Kidney (tissue), 13 donors: ENCODE measurements at regions not wholly inside any gene's neighbourhood (a gene's known extent, or its start where the extent isn't known, plus 50 kb on each side); places are given as distances from the start of the nearest gene placed in this dataset.

Source experiments
- DNase-seq, 5 donors: peaks; one replicate each; pipeline ENCODE4 v3.0.0-alpha.2; 2013 to 2020
- FAIRE-seq: peaks from 2 replicates; lab custom pipeline; 2012; peaks lifted over from hg19 to GRCh38; lab: Jason Lieb, UNC
- H3K27ac ChIP-seq, 2 donors: one replicate each; pipeline ENCODE4 v1.7.0; 2013; ENCODE audit warnings: low read depth in 2 of 2, low read length in 2 of 2, inconsistent platforms in 1 of 2
- H3K27me3 ChIP-seq: one replicate; pipeline ENCODE4 v1.7.1; 2013; ENCODE audit warnings: low read length, inconsistent platforms; ENCODE audit not compliant: control insufficient read depth, insufficient read depth
- H3K36me3 ChIP-seq, 3 donors: one replicate each; pipeline versions ENCODE4 v1.7.0 to v1.7.1; 2013; ENCODE audit warnings: low read length in 3 of 3, control low read depth in 1 of 3, inconsistent platforms in 1 of 3; ENCODE audit not compliant: insufficient read depth in 3 of 3, control insufficient read depth in 2 of 3
- H3K4me1 ChIP-seq, 3 donors: one replicate each; pipeline versions ENCODE4 v1.7.0 to v1.7.1; 2013; ENCODE audit warnings: low read length in 3 of 3, inconsistent platforms in 1 of 3, low read depth in 1 of 3; ENCODE audit not compliant: control insufficient read depth in 2 of 3, insufficient read depth in 2 of 3
- H3K4me3 ChIP-seq, 3 donors: one replicate each; pipeline versions ENCODE4 v1.7.0 to v1.8.1; 2013; ENCODE audit warnings: low read length in 3 of 3, control low read depth in 1 of 3, inconsistent platforms in 1 of 3
- H3K9ac ChIP-seq, 3 donors: one replicate each; pipeline versions ENCODE4 v1.7.0 to v1.7.1; 2013; ENCODE audit warnings: low read length in 3 of 3, control low read depth in 1 of 3, inconsistent platforms in 1 of 3
- H3K9me3 ChIP-seq, 3 donors: one replicate each; pipeline versions ENCODE4 v1.7.0 to v1.7.1; 2013; ENCODE audit warnings: low read length in 3 of 3, control low read depth in 1 of 3, inconsistent platforms in 1 of 3; ENCODE audit not compliant: control insufficient read depth in 2 of 3, insufficient read depth in 1 of 3
- intact Hi-C: fragments of 100-400 bp; cut with DNase I; formaldehyde crosslinking; loops from one replicate; pipeline ENCODE4 v1.11.1; 2022
- TF ChIP-seq, protein P1 (sequence below): IDR thresholded peaks from 3 replicates; pipeline ENCODE4 v1.5.1; 2012; ENCODE audit warnings: mild to moderate bottlenecking, moderate library complexity, borderline replicate concordance; ENCODE audit not compliant: insufficient read depth; ENCODE audit errors: extremely low read depth
- donor health status: control.
- donor health status: control.
- donor health status: control.
- donor health status: control.
- donor health status: control.
- donor health status: DM: yes; HTN: yes; CAD: no.
- donor health status: Normal renal cell carcinoma (clear cell type).

DNA sequence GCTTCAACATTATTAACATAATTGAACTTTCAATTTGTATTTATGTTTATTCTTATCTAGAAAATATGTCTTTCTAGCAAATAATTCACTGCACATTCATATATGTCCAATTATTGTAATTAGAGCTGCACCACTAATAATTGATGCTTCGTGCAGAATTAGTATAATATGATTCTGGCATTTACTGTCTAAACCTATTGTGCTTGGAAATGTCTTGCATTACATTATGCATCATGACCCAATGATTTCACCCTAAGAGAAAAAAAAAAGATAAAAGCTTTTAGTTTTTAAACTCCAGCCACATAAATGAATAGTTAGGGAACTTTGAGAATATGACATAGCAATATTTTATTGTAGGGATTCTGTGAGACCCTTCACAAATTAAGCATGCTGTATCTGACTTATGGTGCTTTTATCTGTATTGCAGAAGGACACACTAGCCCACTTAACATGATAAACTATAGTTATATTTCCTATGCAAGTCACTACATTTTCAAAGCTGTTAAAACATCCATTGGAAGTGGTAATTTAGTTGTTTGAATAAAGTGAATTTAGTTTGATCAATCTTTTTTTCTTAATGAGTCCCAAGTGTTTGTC lies 1609.1 kb downstream of the REEP3 start:
- Histone ChIP-seq H3K27ac (no peak overlapping the region), H3K4me1 (no peaks in the 10 kb centered on the region), H3K9ac (no peak overlapping the region), H3K36me3 (no peaks in the 10 kb centered on the region), H3K9me3 (no peaks in the 10 kb centered on the region), H3K4me3 (no peak overlapping the region), H3K27me3 (no peaks in the 10 kb centered on the region)
- intact Hi-C loops = no loop called here
- DNase-seq (no peak), FAIRE-seq (no peak)
- TF ChIP-seq, protein P1, sequence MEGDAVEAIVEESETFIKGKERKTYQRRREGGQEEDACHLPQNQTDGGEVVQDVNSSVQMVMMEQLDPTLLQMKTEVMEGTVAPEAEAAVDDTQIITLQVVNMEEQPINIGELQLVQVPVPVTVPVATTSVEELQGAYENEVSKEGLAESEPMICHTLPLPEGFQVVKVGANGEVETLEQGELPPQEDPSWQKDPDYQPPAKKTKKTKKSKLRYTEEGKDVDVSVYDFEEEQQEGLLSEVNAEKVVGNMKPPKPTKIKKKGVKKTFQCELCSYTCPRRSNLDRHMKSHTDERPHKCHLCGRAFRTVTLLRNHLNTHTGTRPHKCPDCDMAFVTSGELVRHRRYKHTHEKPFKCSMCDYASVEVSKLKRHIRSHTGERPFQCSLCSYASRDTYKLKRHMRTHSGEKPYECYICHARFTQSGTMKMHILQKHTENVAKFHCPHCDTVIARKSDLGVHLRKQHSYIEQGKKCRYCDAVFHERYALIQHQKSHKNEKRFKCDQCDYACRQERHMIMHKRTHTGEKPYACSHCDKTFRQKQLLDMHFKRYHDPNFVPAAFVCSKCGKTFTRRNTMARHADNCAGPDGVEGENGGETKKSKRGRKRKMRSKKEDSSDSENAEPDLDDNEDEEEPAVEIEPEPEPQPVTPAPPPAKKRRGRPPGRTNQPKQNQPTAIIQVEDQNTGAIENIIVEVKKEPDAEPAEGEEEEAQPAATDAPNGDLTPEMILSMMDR = no peak

DNA sequence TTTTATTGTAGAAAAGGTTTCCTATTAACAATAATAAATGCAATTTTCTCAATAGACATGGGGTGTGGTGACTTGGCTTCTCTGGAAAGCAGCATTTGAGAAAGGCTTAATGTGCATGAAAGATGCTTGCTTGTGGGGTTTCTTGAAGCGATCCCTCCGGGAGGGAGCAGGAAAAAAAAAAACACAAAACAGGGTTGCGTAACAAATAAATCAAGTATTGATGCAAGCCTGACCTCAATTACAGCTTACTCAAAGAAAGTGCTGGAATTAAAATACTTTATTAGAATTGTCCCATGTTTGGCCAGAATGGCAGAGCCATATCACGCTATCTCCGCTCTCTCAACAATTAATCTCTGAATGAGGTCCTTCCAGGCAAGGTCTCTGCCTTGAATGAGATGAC lies 1612.5 kb downstream of the REEP3 start:
- Histone ChIP-seq H3K9me3 (no peaks in the 10 kb centered on the region), H3K4me3 (no peak overlapping the region), H3K36me3 (no peaks in the 10 kb centered on the region), H3K27ac (no peak overlapping the region), H3K4me1 (no peaks in the 10 kb centered on the region), H3K9ac (no peak overlapping the region), H3K27me3 (no peaks in the 10 kb centered on the region)
- FAIRE-seq = no peak
- no peak for DNase-seq
- TF ChIP-seq, protein P1 = no peak
- intact Hi-C loops = no loop called here

DNA sequence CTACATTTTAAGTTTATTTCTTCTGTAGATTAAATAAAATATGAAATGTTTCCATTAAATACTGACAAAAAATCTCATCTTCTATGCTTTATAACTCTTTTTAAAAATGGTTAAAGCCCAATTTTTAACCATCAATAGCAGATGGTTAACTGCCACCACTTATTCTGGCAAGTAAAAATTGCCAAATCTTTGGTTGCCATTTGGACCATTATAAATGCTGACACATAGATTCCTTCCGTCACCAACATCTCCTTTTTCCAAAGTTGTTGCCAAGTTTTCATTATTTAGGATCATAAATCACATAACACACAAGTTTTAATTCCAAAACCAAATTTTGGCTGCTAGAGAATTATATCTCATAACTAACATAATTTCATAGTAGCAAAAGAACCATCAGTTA lies 1614.3 kb downstream of the REEP3 start:
- no peaks in the 10 kb centered on the region for H3K27me3 ChIP-seq
- H3K36me3 ChIP-seq = no peaks in the 10 kb centered on the region
- FAIRE-seq (no peak), DNase-seq (no peak)
- no peaks in the 10 kb centered on the region for H3K9me3 ChIP-seq
- H3K27ac ChIP-seq = no peak overlapping the region
- no peak overlapping the region for H3K4me3 ChIP-seq
- H3K9ac ChIP-seq = no peak overlapping the region
- H3K4me1 ChIP-seq = no peaks in the 10 kb centered on the region
- TF ChIP-seq, protein P1 = no peak
- intact Hi-C loops = no loop called here
